Trophoblast cell (in vitro differentiated cells and primary cell): ENCODE measurements at regions not wholly inside any gene's neighbourhood (a gene's known extent, or its start where the extent isn't known, plus 50 kb on each side); places are given as distances from the start of the nearest gene placed in this dataset.

Source experiments
- DNase-seq, 2 donors: peaks; one replicate each; pipeline ENCODE4 v3.0.0-alpha.2; 2016
- H2AFZ ChIP-seq: 2 replicates; pipeline ENCODE4 v1.6.1; 2013; ENCODE audit warnings: low read length, moderate library complexity, mild to moderate bottlenecking; ENCODE audit not compliant: insufficient read depth, poor library complexity
- H2AK5ac ChIP-seq: 2 replicates; pipeline ENCODE4 v1.6.1; 2013; ENCODE audit warnings: mild to moderate bottlenecking, low read length
- H2BK120ac ChIP-seq: 2 replicates; pipeline ENCODE4 v1.6.1; 2013; ENCODE audit warnings: low read length, mild to moderate bottlenecking, moderate library complexity; ENCODE audit not compliant: insufficient read depth, poor library complexity
- H2BK12ac ChIP-seq: 2 replicates; pipeline ENCODE4 v1.6.1; 2013; ENCODE audit warnings: mild to moderate bottlenecking, low read length, moderate library complexity
- H2BK5ac ChIP-seq: 2 replicates; pipeline ENCODE4 v1.6.1; 2013; ENCODE audit warnings: low read length, low read depth, moderate library complexity, mild to moderate bottlenecking; ENCODE audit not compliant: poor library complexity
- H3K14ac ChIP-seq: 2 replicates; pipeline ENCODE4 v1.6.1; 2013; ENCODE audit warnings: mild to moderate bottlenecking, low read length
- H3K18ac ChIP-seq: 2 replicates; pipeline ENCODE4 v1.6.1; 2013; ENCODE audit warnings: mild to moderate bottlenecking, low read length
- H3K23ac ChIP-seq: 2 replicates; pipeline ENCODE4 v1.6.1; 2013; ENCODE audit warnings: low read length
- H3K27ac ChIP-seq: 2 replicates; pipeline ENCODE4 v1.5.1; 2013; ENCODE audit warnings: low read depth, mild to moderate bottlenecking, inconsistent platforms, low read length, moderate library complexity
- H3K27me3 ChIP-seq: 2 replicates; pipeline ENCODE4 v1.6.1; 2013; ENCODE audit warnings: inconsistent platforms, mild to moderate bottlenecking, low read length, moderate library complexity; ENCODE audit not compliant: insufficient read depth
- H3K36me3 ChIP-seq, 2 experiments: 1 replicate in 1 of 2; 2 replicates in 1 of 2; pipeline ENCODE4 v1.6.1; 2013; ENCODE audit warnings: low read length in 2 of 2, mild to moderate bottlenecking in 2 of 2, moderate library complexity in 1 of 2; ENCODE audit not compliant: insufficient read depth in 2 of 2, control insufficient read depth in 1 of 2
- H3K4ac ChIP-seq: 2 replicates; pipeline ENCODE4 v1.6.1; 2013; ENCODE audit warnings: low read depth, mild to moderate bottlenecking, low read length, moderate library complexity
- H3K4me1 ChIP-seq, 2 experiments: 1 replicate in 1 of 2; 2 replicates in 1 of 2; pipeline ENCODE4 v1.6.1; 2013; ENCODE audit warnings: low read length in 2 of 2, mild to moderate bottlenecking in 2 of 2, moderate library complexity in 1 of 2; ENCODE audit not compliant: insufficient read depth in 2 of 2, control insufficient read depth in 1 of 2
- H3K4me2 ChIP-seq: 2 replicates; pipeline ENCODE4 v1.6.1; 2013; ENCODE audit warnings: inconsistent platforms, mild to moderate bottlenecking, low read length, moderate library complexity
- H3K4me3 ChIP-seq: 2 replicates; pipeline ENCODE4 v1.5.1; 2013; ENCODE audit warnings: mild to moderate bottlenecking, low read depth, low read length, inconsistent platforms
- H3K79me1 ChIP-seq: one replicate; pipeline ENCODE4 v1.6.1; 2013; ENCODE audit warnings: low read length
- H3K79me2 ChIP-seq: 2 replicates; pipeline ENCODE4 v1.6.1; 2013; ENCODE audit warnings: low read length, mild to moderate bottlenecking; ENCODE audit not compliant: control insufficient read depth, insufficient read depth, poor library complexity
- H3K9ac ChIP-seq: 2 replicates; pipeline ENCODE4 v1.6.1; 2013; ENCODE audit warnings: mild to moderate bottlenecking, low read length
- H3K9me3 ChIP-seq: 2 replicates; pipeline ENCODE4 v1.6.1; 2013; ENCODE audit warnings: low read depth, mild to moderate bottlenecking, control low read depth, inconsistent platforms, low read length; ENCODE audit not compliant: insufficient read depth
- H4K12ac ChIP-seq: 2 replicates; pipeline ENCODE4 v1.6.1; 2013; ENCODE audit warnings: low read depth, mild to moderate bottlenecking, low read length, moderate library complexity
- H4K8ac ChIP-seq: 2 replicates; pipeline ENCODE4 v1.6.1; 2013; ENCODE audit warnings: low read depth, mild to moderate bottlenecking, low read length, moderate library complexity
- H4K91ac ChIP-seq: one replicate; pipeline ENCODE4 v1.6.1; 2013; ENCODE audit warnings: low read depth, mild to moderate bottlenecking, low read length, moderate library complexity
- WGBS: extraction: QIAGEN DNeasy Blood & Tissue Kit; methylation state at CpG from one replicate; pipeline ENCODE4 v1.1.7; 2013; ENCODE audit warnings: missing lambda C conversion rate; ENCODE audit not compliant: insufficient read length, insufficient coverage; ENCODE audit errors: extremely low coverage; 5-methylcytosine and 5-hydroxymethylcytosine counted together

GRCh38 chr4:123578276-123579029 lies 181.9 kb downstream of the SPRY1 start:
- Histone ChIP-seq H4K8ac (no peak overlapping the region), H3K14ac (no peak overlapping the region), H3K18ac (no peak overlapping the region), H3K9me3 (peaks cover 5% of the 10 kb centered on the region), H2AK5ac (no peak overlapping the region), H2BK12ac (no peak overlapping the region), H3K4me3 (no peak overlapping the region), H3K9ac (no peak overlapping the region), H4K91ac (no peak overlapping the region), H3K79me2 (no peaks in the 10 kb centered on the region), H3K27ac (no peak overlapping the region), H2AFZ (no peak overlapping the region), H2BK120ac (no peak overlapping the region), H4K12ac (no peak overlapping the region), H3K79me1 (no peaks in the 10 kb centered on the region), H3K27me3 (no peaks in the 10 kb centered on the region), H3K4ac (no peak overlapping the region), H3K36me3 (no peaks in the 10 kb centered on the region), H2BK5ac (no peak overlapping the region), H3K4me2 (no peak overlapping the region), H3K4me1 (no peaks in the 10 kb centered on the region), H3K23ac (no peak overlapping the region)
- WGBS: no CpG with 5 or more reads among the region's 3 CpGs
- DNase-seq: no peak

DNA sequence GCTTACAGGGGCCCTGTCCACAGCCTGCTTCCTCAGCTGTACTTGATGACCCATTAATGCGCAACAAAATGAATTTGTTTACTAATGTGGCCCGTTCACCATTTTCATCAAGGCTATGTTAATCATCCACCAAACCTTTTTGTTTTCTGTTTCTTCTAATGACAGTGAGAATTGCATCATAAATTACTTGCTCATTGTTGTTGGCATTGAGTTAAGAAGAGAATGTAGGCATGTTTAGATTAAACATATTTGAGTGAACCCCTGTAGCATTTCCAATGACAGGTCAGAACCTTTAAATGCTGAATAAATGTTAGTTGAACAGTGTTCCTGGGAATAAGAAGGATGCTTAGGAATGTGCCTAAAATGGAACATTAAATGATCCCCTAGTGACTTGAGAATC lies 183.4 kb downstream of the SPRY1 start:
- no peaks in the 10 kb centered on the region for H3K27me3 ChIP-seq
- H2BK5ac ChIP-seq: no peak overlapping the region
- no peak overlapping the region for H3K4ac ChIP-seq
- no peak overlapping the region for H2AK5ac ChIP-seq
- H3K79me1 ChIP-seq: no peaks in the 10 kb centered on the region
- H4K91ac ChIP-seq: no peak overlapping the region
- no peak overlapping the region for H2BK12ac ChIP-seq
- no peak overlapping the region for H3K4me2 ChIP-seq
- H3K23ac ChIP-seq: no peak overlapping the region
- no peaks in the 10 kb centered on the region for H3K79me2 ChIP-seq
- no CpG with 5 or more reads among the region's 2 CpGs for WGBS
- no peaks in the 10 kb centered on the region for H3K4me1 ChIP-seq
- no peak overlapping the region for H2AFZ ChIP-seq
- no peak overlapping the region for H3K27ac ChIP-seq
- H3K18ac ChIP-seq: no peak overlapping the region
- peaks cover 5% of the 10 kb centered on the region for H3K9me3 ChIP-seq
- H4K8ac ChIP-seq: no peak overlapping the region
- H3K9ac ChIP-seq: no peak overlapping the region
- no peak overlapping the region for H3K4me3 ChIP-seq
- H3K14ac ChIP-seq: no peak overlapping the region
- H4K12ac ChIP-seq: no peak overlapping the region
- no peak overlapping the region for H2BK120ac ChIP-seq
- no peak for DNase-seq
- no peaks in the 10 kb centered on the region for H3K36me3 ChIP-seq

DNA sequence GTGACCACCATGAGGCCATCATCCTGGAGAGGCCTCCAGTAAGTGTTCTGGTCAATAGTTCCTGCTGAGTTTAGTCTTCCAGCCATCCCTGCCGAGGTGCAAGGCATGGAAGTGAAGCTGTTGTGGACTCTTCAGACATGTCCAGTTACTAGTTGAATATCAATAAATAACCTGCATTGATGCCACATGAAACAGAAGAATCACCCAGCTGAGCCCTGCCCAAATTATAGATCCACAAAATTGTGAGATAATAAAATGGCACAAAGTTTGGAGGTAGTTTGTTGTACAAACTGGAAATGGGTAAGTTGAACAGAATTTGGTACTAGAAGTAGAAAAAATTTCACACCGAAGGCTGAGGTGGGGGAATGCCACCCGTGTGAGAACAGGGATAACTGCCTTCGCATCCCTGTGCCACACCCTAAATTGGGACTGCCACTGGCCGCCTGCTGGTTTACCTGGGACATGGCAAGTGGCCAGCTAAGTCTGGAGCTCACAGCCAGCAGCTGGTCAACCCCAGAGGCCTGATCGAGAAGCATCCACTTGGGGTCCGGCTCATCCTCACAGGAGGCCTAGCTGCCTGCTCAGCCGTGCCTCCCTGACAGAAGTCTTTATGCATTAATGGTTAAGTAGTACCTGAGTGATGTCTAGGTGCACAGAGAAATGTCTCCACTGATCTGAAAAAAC lies 184.5 kb downstream of the SPRY1 start:
- Histone ChIP-seq H4K91ac (no peak overlapping the region), H3K14ac (no peak overlapping the region), H3K4me1 (no peaks in the 10 kb centered on the region), H3K36me3 (no peaks in the 10 kb centered on the region), H3K27ac (no peak overlapping the region), H3K4me3 (no peak overlapping the region), H3K23ac (no peak overlapping the region), H4K12ac (no peak overlapping the region), H3K79me2 (no peaks in the 10 kb centered on the region), H3K18ac (no peak overlapping the region), H3K9me3 (peaks cover 5% of the 10 kb centered on the region), H2BK5ac (no peak overlapping the region), H2AFZ (no peak overlapping the region), H2AK5ac (no peak overlapping the region), H2BK120ac (no peak overlapping the region), H4K8ac (no peak overlapping the region), H2BK12ac (no peak overlapping the region), H3K27me3 (no peaks in the 10 kb centered on the region), H3K79me1 (no peaks in the 10 kb centered on the region), H3K9ac (no peak overlapping the region), H3K4me2 (no peak overlapping the region), H3K4ac (no peak overlapping the region)
- DNase-seq: no peak
- no CpG with 5 or more reads among the region's 8 CpGs for WGBS

DNA sequence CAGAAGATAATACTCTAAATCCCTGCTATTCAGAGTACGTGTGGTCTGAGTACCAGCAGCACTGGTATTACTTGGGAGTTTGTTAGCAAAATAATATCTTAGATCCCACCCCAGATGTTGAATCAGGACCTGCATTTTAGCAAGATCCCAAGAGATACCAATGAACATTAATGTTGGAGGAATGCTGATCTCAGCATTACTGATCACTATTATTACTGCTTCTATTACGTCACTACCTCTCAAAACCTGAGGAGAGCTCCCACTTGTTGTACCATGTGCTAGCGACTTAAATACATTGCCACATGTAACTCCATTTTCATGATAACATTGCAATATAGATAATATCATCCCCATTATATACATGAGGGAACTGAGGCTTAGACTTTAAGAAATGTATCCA lies 185.2 kb downstream of the SPRY1 start:
- Histone ChIP-seq H3K4me2 (no peak overlapping the region), H2BK12ac (no peak overlapping the region), H3K18ac (no peak overlapping the region), H3K4me1 (no peaks in the 10 kb centered on the region), H3K36me3 (no peaks in the 10 kb centered on the region), H3K4me3 (no peak overlapping the region), H4K12ac (no peak overlapping the region), H2BK120ac (no peak overlapping the region), H3K27ac (no peak overlapping the region), H3K79me1 (no peaks in the 10 kb centered on the region), H3K9ac (no peak overlapping the region), H2AK5ac (no peak overlapping the region), H3K79me2 (no peaks in the 10 kb centered on the region), H2AFZ (no peak overlapping the region), H3K14ac (no peak overlapping the region), H2BK5ac (no peak overlapping the region), H4K8ac (no peak overlapping the region), H3K23ac (no peak overlapping the region), H3K9me3 (peaks cover 5% of the 10 kb centered on the region), H4K91ac (no peak overlapping the region), H3K4ac (no peak overlapping the region), H3K27me3 (no peaks in the 10 kb centered on the region)
- DNase-seq: no peak
- WGBS: no CpG with 5 or more reads among the region's 3 CpGs
